ENCODE measurements at regions not wholly inside any gene's neighbourhood (a gene's known extent, or its start where the extent isn't known, plus 50 kb on each side); places are given as distances from the start of the nearest gene placed in this dataset.

DNA sequence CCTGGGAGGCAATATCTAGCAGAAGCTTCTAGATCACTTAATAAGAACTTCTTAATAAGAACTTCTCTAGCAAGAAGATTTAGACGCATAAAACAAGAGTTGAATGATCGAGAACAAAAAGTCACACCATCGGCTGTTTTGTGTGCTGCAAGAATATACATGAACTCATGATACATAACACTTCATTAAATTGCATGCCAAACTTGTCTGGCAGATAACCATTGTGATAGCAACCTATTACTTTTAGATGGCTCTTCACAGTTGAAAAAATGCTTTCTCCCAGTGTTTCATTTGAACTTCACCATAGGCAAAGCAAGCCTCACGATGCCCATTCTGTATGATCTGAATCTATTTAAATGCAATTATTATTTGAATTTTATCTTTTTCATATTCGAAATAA lies 249.9 kb downstream of the CBLN4 start:
- Histone ChIP-seq H2AFZ (no peak overlapping the region), H3K27me3 (ENCODE audit: insufficient read depth) (no peaks in the 10 kb centered on the region), H4K20me1 (replicated peaks; ENCODE audit: insufficient read depth) (no peaks in the 10 kb centered on the region), H3K27ac (ENCODE audit: low read depth) (no peak overlapping the region), H3K4me3 (no peak overlapping the region), H3K79me2 (replicated peaks; ENCODE audit: insufficient read depth) (no peaks in the 10 kb centered on the region), H3K9me2 (ENCODE audit: insufficient read depth) (no peaks in the 10 kb centered on the region), H3F3A (replicated peaks; ENCODE audit: low read depth) (no peaks in the 10 kb centered on the region), H3K4me1 (ENCODE audit: insufficient read depth) (no peaks in the 10 kb centered on the region), H3K36me3 (ENCODE audit: insufficient read depth) (peaks cover 4% of the 10 kb centered on the region), H3K4me2 (no peak overlapping the region)
- Mint-ChIP-seq H3K4me3 (no peak overlapping the region), H3K4me1 (no peaks in the 10 kb centered on the region), H3K27ac (no peak overlapping the region), H3K36me3 (ENCODE audit: low read depth) (peaks cover 30% of the 10 kb centered on the region), H3K27me3 (ENCODE audit: insufficient read depth, low read depth, poor library complexity) (peaks cover 6% of the 10 kb centered on the region), H3K9me3 (peaks cover 84% of the 10 kb centered on the region)
- no peak for ATAC-seq
- TF ChIP-seq, protein P1, sequence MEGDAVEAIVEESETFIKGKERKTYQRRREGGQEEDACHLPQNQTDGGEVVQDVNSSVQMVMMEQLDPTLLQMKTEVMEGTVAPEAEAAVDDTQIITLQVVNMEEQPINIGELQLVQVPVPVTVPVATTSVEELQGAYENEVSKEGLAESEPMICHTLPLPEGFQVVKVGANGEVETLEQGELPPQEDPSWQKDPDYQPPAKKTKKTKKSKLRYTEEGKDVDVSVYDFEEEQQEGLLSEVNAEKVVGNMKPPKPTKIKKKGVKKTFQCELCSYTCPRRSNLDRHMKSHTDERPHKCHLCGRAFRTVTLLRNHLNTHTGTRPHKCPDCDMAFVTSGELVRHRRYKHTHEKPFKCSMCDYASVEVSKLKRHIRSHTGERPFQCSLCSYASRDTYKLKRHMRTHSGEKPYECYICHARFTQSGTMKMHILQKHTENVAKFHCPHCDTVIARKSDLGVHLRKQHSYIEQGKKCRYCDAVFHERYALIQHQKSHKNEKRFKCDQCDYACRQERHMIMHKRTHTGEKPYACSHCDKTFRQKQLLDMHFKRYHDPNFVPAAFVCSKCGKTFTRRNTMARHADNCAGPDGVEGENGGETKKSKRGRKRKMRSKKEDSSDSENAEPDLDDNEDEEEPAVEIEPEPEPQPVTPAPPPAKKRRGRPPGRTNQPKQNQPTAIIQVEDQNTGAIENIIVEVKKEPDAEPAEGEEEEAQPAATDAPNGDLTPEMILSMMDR (conservative IDR thresholded peaks at IDR 0.05; ENCODE audit: low read depth in 2 of 2), result no peak
- TF ChIP-seq STAT1 (IDR thresholded peaks at IDR 0.05; ENCODE audit: unreplicated experiment) (no peak), NANOG (IDR thresholded peaks at IDR 0.05; ENCODE audit: borderline replicate concordance) (no peak), EZH2 (IDR thresholded peaks at IDR 0.05; ENCODE audit: low read depth, unreplicated experiment) (no peak), POLR2AphosphoS5 (IDR thresholded peaks at IDR 0.05; ENCODE audit: low read depth) (no peak), REST (IDR thresholded peaks at IDR 0.05; ENCODE audit: unreplicated experiment) (no peak), EZH2phosphoT487 (IDR thresholded peaks at IDR 0.05; ENCODE audit: unreplicated experiment) (no peak), ZNF331 (CRISPR knock-in tag; IDR thresholded peaks at IDR 0.05; ENCODE audit: low read depth) (no peak), JUNB (IDR thresholded peaks at IDR 0.05; ENCODE audit: unreplicated experiment) (no peak), ZNF114 (CRISPR knock-in tag; IDR thresholded peaks at IDR 0.05) (no peak)
- TF ChIP-seq, protein P2, sequence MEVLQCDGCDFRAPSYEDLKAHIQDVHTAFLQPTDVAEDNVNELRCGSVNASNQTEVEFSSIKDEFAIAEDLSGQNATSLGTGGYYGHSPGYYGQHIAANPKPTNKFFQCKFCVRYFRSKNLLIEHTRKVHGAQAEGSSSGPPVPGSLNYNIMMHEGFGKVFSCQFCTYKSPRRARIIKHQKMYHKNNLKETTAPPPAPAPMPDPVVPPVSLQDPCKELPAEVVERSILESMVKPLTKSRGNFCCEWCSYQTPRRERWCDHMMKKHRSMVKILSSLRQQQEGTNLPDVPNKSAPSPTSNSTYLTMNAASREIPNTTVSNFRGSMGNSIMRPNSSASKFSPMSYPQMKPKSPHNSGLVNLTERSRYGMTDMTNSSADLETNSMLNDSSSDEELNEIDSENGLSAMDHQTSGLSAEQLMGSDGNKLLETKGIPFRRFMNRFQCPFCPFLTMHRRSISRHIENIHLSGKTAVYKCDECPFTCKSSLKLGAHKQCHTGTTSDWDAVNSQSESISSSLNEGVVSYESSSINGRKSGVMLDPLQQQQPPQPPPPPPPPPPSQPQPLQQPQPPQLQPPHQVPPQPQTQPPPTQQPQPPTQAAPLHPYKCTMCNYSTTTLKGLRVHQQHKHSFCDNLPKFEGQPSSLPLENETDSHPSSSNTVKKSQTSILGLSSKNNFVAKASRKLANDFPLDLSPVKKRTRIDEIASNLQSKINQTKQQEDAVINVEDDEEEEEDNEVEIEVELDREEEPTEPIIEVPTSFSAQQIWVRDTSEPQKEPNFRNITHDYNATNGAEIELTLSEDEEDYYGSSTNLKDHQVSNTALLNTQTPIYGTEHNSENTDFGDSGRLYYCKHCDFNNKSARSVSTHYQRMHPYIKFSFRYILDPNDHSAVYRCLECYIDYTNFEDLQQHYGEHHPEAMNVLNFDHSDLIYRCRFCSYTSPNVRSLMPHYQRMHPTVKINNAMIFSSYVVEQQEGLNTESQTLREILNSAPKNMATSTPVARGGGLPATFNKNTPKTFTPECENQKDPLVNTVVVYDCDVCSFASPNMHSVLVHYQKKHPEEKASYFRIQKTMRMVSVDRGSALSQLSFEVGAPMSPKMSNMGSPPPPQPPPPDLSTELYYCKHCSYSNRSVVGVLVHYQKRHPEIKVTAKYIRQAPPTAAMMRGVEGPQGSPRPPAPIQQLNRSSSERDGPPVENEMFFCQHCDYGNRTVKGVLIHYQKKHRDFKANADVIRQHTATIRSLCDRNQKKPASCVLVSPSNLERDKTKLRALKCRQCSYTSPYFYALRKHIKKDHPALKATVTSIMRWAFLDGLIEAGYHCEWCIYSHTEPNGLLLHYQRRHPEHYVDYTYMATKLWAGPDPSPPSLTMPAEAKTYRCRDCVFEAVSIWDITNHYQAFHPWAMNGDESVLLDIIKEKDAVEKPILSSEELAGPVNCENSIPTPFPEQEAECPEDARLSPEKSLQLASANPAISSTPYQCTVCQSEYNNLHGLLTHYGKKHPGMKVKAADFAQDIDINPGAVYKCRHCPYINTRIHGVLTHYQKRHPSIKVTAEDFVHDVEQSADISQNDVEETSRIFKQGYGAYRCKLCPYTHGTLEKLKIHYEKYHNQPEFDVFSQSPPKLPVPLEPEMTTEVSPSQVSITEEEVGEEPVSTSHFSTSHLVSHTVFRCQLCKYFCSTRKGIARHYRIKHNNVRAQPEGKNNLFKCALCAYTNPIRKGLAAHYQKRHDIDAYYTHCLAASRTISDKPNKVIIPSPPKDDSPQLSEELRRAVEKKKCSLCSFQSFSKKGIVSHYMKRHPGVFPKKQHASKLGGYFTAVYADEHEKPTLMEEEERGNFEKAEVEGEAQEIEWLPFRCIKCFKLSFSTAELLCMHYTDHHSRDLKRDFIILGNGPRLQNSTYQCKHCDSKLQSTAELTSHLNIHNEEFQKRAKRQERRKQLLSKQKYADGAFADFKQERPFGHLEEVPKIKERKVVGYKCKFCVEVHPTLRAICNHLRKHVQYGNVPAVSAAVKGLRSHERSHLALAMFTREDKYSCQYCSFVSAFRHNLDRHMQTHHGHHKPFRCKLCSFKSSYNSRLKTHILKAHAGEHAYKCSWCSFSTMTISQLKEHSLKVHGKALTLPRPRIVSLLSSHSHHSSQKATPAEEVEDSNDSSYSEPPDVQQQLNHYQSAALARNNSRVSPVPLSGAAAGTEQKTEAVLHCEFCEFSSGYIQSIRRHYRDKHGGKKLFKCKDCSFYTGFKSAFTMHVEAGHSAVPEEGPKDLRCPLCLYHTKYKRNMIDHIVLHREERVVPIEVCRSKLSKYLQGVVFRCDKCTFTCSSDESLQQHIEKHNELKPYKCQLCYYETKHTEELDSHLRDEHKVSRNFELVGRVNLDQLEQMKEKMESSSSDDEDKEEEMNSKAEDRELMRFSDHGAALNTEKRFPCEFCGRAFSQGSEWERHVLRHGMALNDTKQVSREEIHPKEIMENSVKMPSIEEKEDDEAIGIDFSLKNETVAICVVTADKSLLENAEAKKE (CRISPR knock-in tag; IDR thresholded peaks at IDR 0.05), result no peak
- TF ChIP-seq, protein P3, sequence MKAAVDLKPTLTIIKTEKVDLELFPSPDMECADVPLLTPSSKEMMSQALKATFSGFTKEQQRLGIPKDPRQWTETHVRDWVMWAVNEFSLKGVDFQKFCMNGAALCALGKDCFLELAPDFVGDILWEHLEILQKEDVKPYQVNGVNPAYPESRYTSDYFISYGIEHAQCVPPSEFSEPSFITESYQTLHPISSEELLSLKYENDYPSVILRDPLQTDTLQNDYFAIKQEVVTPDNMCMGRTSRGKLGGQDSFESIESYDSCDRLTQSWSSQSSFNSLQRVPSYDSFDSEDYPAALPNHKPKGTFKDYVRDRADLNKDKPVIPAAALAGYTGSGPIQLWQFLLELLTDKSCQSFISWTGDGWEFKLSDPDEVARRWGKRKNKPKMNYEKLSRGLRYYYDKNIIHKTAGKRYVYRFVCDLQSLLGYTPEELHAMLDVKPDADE (IDR thresholded peaks at IDR 0.05), result no peak
- DNase-seq (ENCODE audit: low spot score), result no peak

All from GM23338 (cell line).